A673 (cell line): ENCODE measurements at regions not wholly inside any gene's neighbourhood (a gene's known extent, or its start where the extent isn't known, plus 50 kb on each side); places are given as distances from the start of the nearest gene placed in this dataset.

ENCODE experiments used
- BruUV-seq: library from RNA; stranded (reverse); fragments of 400-500 nt; replicated peaks from 2 replicates; lab custom pipeline; 2021; lab: Mats Ljungman, UMichigan
- CTCF ChIA-PET: fragments of 300-600 bp; sonication (Branson Sonifier 250); formaldehyde crosslinking; loops from one replicate; lab custom pipeline; 2022; ENCODE audit warnings: antibody characterized with exemption; lab: Charles Lee
- POLR2A ChIA-PET: fragments of 300-600 bp; sonication (Branson Sonifier 250); formaldehyde crosslinking; loops from one replicate; lab custom pipeline; 2022; ENCODE audit warnings: antibody characterized with exemption; ENCODE audit not compliant: low non-redundant PET; lab: Charles Lee
- DNase-seq: peaks from one replicate; pipeline ENCODE4 v3.0.0-alpha.2; 2015; ENCODE audit warnings: low spot score
- H3K27ac ChIP-seq: fragments of 200-600 bp; sonication (generic); 2 replicates; pipeline ENCODE4 v1.5.1; 2016; ENCODE audit warnings: mixed run types, low read depth, mild to moderate bottlenecking, mixed read lengths, antibody characterized with exemption, low read length; ENCODE audit not compliant: poor library complexity, severe bottlenecking
- H3K27me3 ChIP-seq: fragments of 200-600 bp; sonication (generic); replicated peaks from 2 replicates; pipeline ENCODE4 v1.6.1; 2017; ENCODE audit warnings: mixed run types, low read depth, mild to moderate bottlenecking, mixed read lengths, antibody characterized with exemption, low read length; ENCODE audit not compliant: insufficient read depth, poor library complexity
- H3K36me3 ChIP-seq: fragments of 200-600 bp; sonication (generic); 2 replicates; pipeline ENCODE4 v1.6.1; 2016; ENCODE audit warnings: mixed run types, mild to moderate bottlenecking, mixed read lengths, antibody characterized with exemption, low read length; ENCODE audit not compliant: insufficient read depth, poor library complexity, severe bottlenecking
- H3K4me1 ChIP-seq: fragments of 200-600 bp; sonication (generic); 2 replicates; pipeline ENCODE4 v1.6.1; 2017; ENCODE audit warnings: mixed run types, mild to moderate bottlenecking, mixed read lengths, antibody characterized with exemption, low read length; ENCODE audit not compliant: insufficient read depth, poor library complexity, severe bottlenecking
- H3K4me3 ChIP-seq: fragments of 200-600 bp; sonication (generic); 2 replicates; pipeline ENCODE4 v1.5.1; 2016; ENCODE audit warnings: low read depth, mixed run types, mild to moderate bottlenecking, mixed read lengths, low read length; ENCODE audit not compliant: poor library complexity, severe bottlenecking
- H3K9me3 ChIP-seq: fragments of 200-600 bp; sonication (generic); 2 replicates; pipeline ENCODE4 v1.6.1; 2016; ENCODE audit warnings: mixed run types, low read depth, mild to moderate bottlenecking, mixed read lengths, antibody characterized with exemption, low read length; ENCODE audit not compliant: poor library complexity, severe bottlenecking
- EZH2 ChIP-seq: fragments of 200-600 bp; sonication (generic); IDR thresholded peaks from 2 replicates; pipeline ENCODE4 v1.6.1; 2017; ENCODE audit warnings: borderline replicate concordance, low read depth, mild to moderate bottlenecking, mixed read lengths, antibody characterized with exemption, low read length; ENCODE audit not compliant: poor library complexity, severe bottlenecking
- intact Hi-C: fragments of 100-400 bp; cut with micrococcal nuclease; formaldehyde crosslinking; loops from one replicate; pipeline ENCODE4 v1.10.0; 2022; ENCODE audit not compliant: unreplicated experiment
- TF ChIP-seq, protein P1 (sequence below): fragments of 300-800, 200-600 bp; sonication (generic); conservative IDR thresholded peaks from 2 replicates; pipeline ENCODE4 v1.5.1; 2017; ENCODE audit warnings: low read depth, mild to moderate bottlenecking, antibody characterized with exemption, low read length, moderate library complexity, mixed read lengths

- ChIA-PET CTCF (no interaction called here), POLR2A (no interaction called here)
- Histone ChIP-seq H3K4me3 (no peak overlapping the region), H3K4me1 (no peaks in the 10 kb centered on the region), H3K27me3 (no peaks in the 10 kb centered on the region), H3K36me3 (no peaks in the 10 kb centered on the region), H3K27ac (no peak overlapping the region), H3K9me3 (peaks cover 4% of the 10 kb centered on the region)
- no TSS peak for BruUV-seq
- no peak for TF ChIP-seq EZH2
- TF ChIP-seq, protein P1, sequence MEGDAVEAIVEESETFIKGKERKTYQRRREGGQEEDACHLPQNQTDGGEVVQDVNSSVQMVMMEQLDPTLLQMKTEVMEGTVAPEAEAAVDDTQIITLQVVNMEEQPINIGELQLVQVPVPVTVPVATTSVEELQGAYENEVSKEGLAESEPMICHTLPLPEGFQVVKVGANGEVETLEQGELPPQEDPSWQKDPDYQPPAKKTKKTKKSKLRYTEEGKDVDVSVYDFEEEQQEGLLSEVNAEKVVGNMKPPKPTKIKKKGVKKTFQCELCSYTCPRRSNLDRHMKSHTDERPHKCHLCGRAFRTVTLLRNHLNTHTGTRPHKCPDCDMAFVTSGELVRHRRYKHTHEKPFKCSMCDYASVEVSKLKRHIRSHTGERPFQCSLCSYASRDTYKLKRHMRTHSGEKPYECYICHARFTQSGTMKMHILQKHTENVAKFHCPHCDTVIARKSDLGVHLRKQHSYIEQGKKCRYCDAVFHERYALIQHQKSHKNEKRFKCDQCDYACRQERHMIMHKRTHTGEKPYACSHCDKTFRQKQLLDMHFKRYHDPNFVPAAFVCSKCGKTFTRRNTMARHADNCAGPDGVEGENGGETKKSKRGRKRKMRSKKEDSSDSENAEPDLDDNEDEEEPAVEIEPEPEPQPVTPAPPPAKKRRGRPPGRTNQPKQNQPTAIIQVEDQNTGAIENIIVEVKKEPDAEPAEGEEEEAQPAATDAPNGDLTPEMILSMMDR, result no peak
- intact Hi-C loops, result no loop called here
- DNase-seq, result no peak
Observed at GRCh38 chrX:122572461-122572860, 611.6 kb upstream of the GRIA3 start.

- Histone ChIP-seq H3K9me3 (peaks cover 4% of the 10 kb centered on the region), H3K27ac (no peak overlapping the region), H3K4me3 (no peak overlapping the region), H3K27me3 (no peaks in the 10 kb centered on the region), H3K4me1 (no peaks in the 10 kb centered on the region), H3K36me3 (no peaks in the 10 kb centered on the region)
- intact Hi-C loops, result no loop called here
- TF ChIP-seq, protein P1, result no peak
- TF ChIP-seq EZH2, result no peak
- ChIA-PET CTCF (no interaction called here), POLR2A (no interaction called here)
- no TSS peak for BruUV-seq
- no peak for DNase-seq
Observed at GRCh38 chrX:122579036-122579435, 605.0 kb upstream of the GRIA3 start.

- intact Hi-C loops, result no loop called here
- POLR2A ChIA-PET, result no interaction called here
- no peak for DNase-seq
- H3K27me3 ChIP-seq, result no peaks in the 10 kb centered on the region
- no peaks in the 10 kb centered on the region for H3K4me1 ChIP-seq
- H3K36me3 ChIP-seq, result no peaks in the 10 kb centered on the region
- CTCF ChIA-PET, result no interaction called here
- H3K9me3 ChIP-seq, result no peaks in the 10 kb centered on the region
- H3K4me3 ChIP-seq, result no peak overlapping the region
- no TSS peak for BruUV-seq
- no peak overlapping the region for H3K27ac ChIP-seq
- TF ChIP-seq EZH2, result no peak
- TF ChIP-seq, protein P1, result no peak
Observed at GRCh38 chrX:122579526-122579925, 604.6 kb upstream of the GRIA3 start.
